ENCODE measurements at regions not wholly inside any gene's neighbourhood (a gene's known extent, or its start where the extent isn't known, plus 50 kb on each side); places are given as distances from the start of the nearest gene placed in this dataset.

DNA sequence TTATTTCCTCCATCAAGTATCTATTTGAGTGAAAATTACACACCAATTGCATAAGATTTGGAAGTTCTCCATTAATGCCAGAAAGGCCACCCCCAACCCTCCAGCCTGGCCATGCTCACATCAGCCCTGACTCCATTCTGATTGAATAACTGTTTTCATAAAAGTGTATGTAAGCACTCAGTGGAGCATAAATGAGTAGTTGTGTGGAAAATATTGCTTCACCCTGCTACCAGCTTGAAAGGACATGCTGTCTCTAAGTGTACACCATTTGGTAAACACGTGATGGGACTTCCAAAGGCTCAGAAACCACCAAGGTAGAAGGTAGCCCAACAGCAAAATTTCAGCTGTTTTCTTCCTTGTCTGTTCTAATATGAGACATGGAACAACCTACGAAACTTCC lies 393.8 kb downstream of the ZNF385D start:
- no peak for DNase-seq

DNA sequence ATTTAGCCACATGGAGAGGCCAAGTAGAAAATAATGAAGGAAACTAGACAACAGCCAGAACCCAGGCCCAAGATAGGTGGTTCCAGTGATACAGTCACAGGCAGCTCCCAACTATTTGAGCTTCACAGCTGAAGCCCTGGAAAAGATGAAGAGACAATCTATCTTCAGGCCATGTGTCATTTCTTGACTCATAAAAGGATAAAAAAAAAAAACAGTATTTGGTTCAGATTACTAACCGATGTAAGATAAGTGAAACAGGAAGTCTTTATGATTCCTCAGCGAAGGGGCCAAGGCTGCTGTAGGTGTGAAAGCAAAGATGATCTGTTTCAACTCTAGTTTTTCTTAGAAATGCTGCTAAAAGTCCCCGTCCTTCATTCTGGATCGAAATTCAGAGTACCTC lies 394.6 kb downstream of the ZNF385D start:
- no peak for DNase-seq

DNA sequence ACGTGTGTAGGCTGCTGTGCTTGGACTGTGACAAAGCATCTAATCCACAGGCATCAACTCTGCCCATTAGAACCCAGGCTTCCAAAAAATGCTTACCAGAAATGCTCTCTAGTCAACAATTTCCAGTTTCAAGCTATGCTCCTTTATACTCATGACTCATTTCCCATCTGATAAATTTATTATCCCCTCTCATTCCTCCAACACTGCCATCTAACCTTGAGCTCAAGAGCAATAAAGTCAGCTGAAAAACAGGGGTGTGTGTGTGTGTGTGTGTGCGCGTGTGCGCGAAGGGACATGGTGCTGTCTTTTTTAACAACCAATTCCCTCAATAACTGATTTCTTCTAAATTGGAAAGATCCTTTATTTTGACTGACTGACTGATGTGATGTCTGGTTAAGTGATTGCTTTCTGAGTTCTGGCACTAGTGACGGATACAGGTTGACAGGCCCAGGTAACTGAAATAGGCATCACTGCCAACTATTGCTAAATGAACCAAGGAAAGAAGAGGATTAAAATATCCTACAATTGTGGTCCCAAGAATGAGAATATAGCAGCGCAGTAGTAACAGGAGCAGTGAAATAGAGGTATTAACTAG lies 405.5 kb downstream of the ZNF385D start:
- DNase-seq = no peak

GRCh38 chr3:21331857-21332256 lies 419.2 kb downstream of the ZNF385D start:
- DNase-seq = no peak

DNA sequence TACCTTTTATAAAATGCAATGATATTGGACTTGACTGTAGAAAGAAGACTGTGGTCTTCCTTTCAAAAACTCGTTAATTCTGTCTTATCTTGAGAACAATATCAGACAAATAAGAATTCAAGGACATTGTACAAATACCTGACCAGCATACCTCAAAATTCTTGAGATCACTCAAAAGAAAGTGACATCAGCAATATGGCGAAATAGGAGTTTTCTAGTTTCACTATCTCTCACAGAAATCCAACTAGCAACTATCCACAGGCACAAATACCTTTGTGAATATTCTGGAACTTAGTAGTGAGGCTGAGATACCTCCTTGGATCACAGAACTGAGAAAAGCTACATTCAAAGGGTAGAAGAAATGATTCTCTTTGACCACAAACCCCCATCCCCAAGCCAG lies 419.7 kb downstream of the ZNF385D start:
- DNase-seq = no peak

DNA sequence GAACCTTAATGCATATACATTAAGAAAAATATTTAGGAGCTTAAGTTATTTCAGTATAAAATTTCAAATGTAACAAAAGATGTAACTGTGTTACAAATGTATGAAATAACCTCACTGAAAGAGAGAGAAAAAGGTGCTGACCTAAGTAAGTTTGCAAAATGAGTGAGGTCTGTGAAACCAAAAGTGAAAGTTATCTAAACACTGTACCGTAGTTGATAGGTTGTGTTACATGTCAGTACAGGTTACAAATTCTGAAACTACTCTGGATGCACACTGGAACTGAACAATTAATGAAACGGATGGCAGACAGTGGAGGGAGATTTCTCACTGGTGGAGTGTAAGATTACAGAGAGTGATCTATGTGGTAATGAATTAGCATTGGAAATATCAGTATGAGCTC lies 420.7 kb downstream of the ZNF385D start:
- DNase-seq = no peak

DNA sequence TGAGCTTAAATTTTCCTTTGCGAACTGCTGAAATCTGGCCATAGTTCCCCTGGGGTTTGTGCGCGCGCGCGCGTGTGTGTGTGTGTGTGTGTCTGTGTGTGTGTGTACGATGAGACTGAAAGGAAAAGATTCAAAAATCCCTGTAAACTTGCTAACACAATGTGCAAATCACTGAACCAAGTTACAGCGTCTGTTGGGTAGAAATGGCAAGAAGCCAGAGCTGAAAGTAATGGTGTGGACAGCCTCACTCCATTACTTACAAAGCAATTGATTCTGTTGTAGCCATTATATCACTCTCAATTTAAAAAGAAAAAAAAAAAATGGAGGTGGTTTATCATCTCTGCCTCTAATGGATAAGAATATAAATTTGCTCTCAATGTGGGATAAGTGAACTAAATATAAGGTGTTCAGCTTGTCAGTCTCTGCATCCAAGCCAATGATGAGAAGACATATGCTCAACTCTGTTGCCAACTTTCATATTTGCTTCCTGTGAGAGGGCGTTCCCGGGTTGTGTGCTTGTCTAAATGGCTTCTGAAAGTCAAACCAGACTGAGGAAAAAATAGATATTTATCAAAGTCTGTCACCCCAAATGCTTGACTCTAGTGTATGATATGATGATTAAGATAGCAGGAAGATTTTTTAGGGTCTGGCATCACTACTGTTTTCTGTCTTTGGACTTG lies 422.2 kb downstream of the ZNF385D start:
- no peak for DNase-seq

- no peak for DNase-seq
Measured at GRCh38 chr3:21326704-21327475, 424.1 kb downstream of the ZNF385D start.

DNA sequence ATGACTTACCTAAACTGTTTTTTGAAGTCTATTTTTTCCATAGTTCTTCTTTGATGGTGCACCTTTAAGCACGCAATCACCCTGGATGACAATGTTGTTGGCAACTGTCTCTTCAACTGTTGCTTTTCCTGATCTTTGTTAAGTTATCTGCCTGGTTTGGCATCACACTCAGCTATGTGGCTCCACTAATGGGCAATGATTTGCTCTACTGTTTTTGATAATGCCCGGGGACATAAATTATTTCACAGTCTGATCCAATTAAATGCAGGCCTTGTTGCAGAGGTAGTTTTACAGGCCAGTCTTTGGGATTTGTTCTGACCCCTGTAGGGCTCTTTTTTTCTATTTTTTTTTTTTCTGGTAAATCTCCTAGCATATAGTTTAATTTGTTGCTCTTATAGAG lies 436.3 kb downstream of the ZNF385D start:
- DNase-seq = no peak

DNA sequence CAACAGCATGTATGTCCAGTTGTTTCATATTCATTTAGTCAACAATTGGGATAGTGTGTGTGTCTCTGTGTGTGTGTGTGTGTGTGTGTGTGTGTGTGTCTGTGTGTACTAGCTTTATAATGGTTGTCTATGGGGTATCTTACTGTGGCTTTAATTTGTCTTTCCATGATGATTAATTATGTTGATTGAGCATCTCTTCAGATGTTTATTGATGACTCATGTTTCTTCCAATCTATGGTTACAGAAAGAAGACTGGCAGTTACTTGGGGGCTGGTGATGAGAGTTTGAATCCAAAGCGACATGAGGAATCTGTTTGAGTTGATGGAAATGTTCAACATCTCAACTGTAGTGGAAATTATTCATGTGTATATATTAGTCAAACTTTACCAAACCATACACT lies 440.1 kb downstream of the ZNF385D start:
- no peak for DNase-seq

- DNase-seq = no peak
Measured at GRCh38 chr3:21310161-21310560, 440.8 kb downstream of the ZNF385D start.

DNA sequence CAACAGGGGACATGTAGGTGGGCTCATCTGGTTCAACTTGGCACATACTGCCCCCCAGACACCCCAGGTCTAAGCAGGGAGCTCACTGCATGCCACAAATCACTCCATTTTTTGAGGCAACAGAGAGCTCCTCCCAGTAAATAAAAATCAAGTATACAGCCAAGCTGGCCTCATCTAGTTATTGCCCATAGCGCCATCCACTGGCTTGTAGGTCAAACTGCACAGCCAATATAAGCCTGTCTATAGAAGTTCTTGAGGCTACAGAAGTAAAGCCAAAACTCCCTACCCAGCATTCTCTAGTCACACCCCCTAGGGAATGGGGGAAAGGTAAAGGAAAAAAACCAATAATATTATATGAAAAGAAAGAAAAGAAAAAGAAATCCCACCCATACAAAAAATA lies 453.7 kb downstream of the ZNF385D start:
- no peak for DNase-seq

GRCh38 chr3:21294768-21295167 lies 456.2 kb downstream of the ZNF385D start:
- DNase-seq = no peak

- DNase-seq = no peak
Measured at GRCh38 chr3:21292971-21293370, 458.0 kb downstream of the ZNF385D start.

- DNase-seq = no peak
Measured at GRCh38 chr3:21290557-21290956, 460.5 kb downstream of the ZNF385D start.

DNA sequence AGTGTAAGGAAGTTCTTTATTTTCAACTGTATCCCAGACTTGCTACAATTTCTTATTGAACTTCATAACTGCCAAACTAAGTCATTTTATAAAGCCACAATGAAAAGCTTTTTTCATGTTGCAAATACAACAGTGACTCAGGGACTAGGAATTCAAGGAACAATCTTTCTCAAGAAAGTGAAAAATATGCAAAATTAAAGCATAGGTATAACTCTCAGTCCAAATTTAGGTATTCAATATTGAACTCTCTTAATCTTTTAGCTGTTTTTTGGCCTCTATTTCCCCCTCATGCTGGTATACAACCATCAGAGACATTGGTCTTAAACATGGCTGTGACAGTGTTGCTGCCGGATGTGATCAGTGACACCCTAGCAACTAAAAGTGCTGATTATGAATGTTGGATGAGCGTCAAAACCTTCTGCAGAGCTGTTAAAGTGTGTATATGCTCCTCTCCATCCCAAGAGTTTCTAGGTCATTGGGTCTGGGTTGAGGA lies 476.9 kb downstream of the ZNF385D start:
- no peak for DNase-seq

GRCh38 chr3:21273259-21274025 lies 477.6 kb downstream of the ZNF385D start:
- DNase-seq = no peak

GRCh38 chr3:21271606-21272016 lies 479.4 kb downstream of the ZNF385D start:
- no peak for DNase-seq

DNA sequence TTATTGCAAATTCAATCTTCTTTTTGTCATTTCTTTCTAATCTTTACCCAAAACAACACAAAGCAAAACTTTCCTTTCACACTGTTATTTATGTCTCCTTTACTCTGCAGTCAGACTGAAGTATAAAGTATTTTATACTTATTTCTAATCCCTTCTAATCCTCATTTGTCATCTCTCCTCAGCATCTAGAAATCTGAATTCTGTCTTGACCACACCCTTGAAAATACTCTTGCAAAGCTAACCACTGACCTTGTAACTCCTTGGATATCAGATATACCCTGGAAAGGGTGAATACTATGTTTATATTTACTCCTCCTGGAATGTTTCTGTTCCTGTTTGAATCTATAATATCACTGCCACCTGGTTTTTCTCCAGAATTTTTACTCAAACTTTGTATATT lies 481.1 kb downstream of the ZNF385D start:
- DNase-seq = no peak

GRCh38 chr3:21260507-21260906 lies 490.5 kb downstream of the ZNF385D start:
- no peak for DNase-seq

- DNase-seq = no peak
Measured at GRCh38 chr3:21259896-21260295, 491.1 kb downstream of the ZNF385D start.

DNA sequence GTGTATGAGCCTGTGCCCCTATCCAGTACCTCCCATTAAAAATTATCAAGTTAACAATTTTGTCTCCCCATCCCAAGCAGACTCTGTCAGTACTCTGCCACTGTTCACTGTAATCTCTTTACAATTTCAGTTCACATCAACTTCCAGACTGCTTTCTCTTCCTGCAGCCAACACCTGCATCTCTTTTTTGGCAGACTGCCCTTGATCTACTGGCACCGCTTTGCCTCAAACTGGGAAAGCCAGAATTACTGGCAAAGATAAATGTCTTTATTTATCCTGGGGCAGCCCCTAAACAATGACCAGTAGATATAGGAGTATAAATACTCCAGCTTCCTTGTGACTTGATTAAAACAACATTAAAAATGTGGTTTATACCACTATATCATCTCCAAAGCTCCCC lies 494.1 kb downstream of the ZNF385D start:
- no peak for DNase-seq

GRCh38 chr3:21238661-21239060 lies 512.3 kb downstream of the ZNF385D start:
- no peak for DNase-seq
